Adrenal gland (tissue), 5 donors: ENCODE measurements at regions not wholly inside any gene's neighbourhood (a gene's known extent, or its start where the extent isn't known, plus 50 kb on each side); places are given as distances from the start of the nearest gene placed in this dataset.
"Not testable (repeated sequence)": the region's sequence is repeated elsewhere in the genome, so short reads cannot be mapped to it uniquely, and the experiment has no call there.

ENCODE experiments used
- POLR2A ChIP-seq, 2 donors: fragments of 450-650 bp; IDR thresholded peaks; one replicate each; pipeline ENCODE4 v1.6.1; 2017; ENCODE audit warnings: antibody characterized with exemption in 2 of 2, mild to moderate bottlenecking in 2 of 2, moderate library complexity in 1 of 2
- TF ChIP-seq, protein P1 (sequence below), 6 experiments: fragments of 450-650 bp in 4 of 6; fragments of 200-600 bp in 2 of 6; sonication (generic) in 1 of 6; IDR thresholded peaks; 1 replicate in 5 of 6; 2 replicates in 1 of 6; pipeline versions ENCODE4 v1.5.1 to v1.8.0; 2016 to 2021; ENCODE audit warnings: antibody characterized with exemption in 6 of 6, mild to moderate bottlenecking in 2 of 6, moderate library complexity in 1 of 6
- donor health status: DM: no; HTN: no; CAD: no.

- TF ChIP-seq POLR2A (IDR thresholded peaks at IDR 0.05) = not testable (repeated sequence)
- TF ChIP-seq, protein P1, sequence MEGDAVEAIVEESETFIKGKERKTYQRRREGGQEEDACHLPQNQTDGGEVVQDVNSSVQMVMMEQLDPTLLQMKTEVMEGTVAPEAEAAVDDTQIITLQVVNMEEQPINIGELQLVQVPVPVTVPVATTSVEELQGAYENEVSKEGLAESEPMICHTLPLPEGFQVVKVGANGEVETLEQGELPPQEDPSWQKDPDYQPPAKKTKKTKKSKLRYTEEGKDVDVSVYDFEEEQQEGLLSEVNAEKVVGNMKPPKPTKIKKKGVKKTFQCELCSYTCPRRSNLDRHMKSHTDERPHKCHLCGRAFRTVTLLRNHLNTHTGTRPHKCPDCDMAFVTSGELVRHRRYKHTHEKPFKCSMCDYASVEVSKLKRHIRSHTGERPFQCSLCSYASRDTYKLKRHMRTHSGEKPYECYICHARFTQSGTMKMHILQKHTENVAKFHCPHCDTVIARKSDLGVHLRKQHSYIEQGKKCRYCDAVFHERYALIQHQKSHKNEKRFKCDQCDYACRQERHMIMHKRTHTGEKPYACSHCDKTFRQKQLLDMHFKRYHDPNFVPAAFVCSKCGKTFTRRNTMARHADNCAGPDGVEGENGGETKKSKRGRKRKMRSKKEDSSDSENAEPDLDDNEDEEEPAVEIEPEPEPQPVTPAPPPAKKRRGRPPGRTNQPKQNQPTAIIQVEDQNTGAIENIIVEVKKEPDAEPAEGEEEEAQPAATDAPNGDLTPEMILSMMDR (IDR thresholded peaks at IDR 0.05) = not testable (repeated sequence)
Observed at GRCh38 chr21:10123508-10123885, 397.9 kb upstream of the TPTE start.
